H9 (cell line): ENCODE measurements at regions not wholly inside any gene's neighbourhood (a gene's known extent, or its start where the extent isn't known, plus 50 kb on each side); places are given as distances from the start of the nearest gene placed in this dataset.
"Not testable (repeated sequence)": the region's sequence is repeated elsewhere in the genome, so short reads cannot be mapped to it uniquely, and the experiment has no call there.

Experiments
- DNase-seq: peaks from one replicate; pipeline ENCODE4 v3.0.0-alpha.2; 2017
- H2AFZ ChIP-seq: one replicate; pipeline ENCODE4 v1.6.1; 2013; ENCODE audit warnings: mild to moderate bottlenecking, low read length, control low read depth, moderate library complexity
- H2AK5ac ChIP-seq: 2 replicates; pipeline ENCODE4 v1.6.1; 2013; ENCODE audit warnings: low read length, control low read depth, mixed read lengths; ENCODE audit not compliant: insufficient read length
- H2BK120ac ChIP-seq: one replicate; pipeline ENCODE4 v1.6.1; 2013; ENCODE audit warnings: low read depth, mild to moderate bottlenecking, low read length, control low read depth, inconsistent platforms; ENCODE audit not compliant: poor library complexity, severe bottlenecking
- H2BK12ac ChIP-seq: 2 replicates; pipeline ENCODE4 v1.6.1; 2013; ENCODE audit warnings: low read length, control low read depth, mixed read lengths, low read depth; ENCODE audit not compliant: insufficient read length
- H2BK15ac ChIP-seq: 2 replicates; pipeline ENCODE4 v1.6.1; 2013; ENCODE audit warnings: low read depth, low read length, control low read depth
- H2BK20ac ChIP-seq: one replicate; pipeline ENCODE4 v1.6.1; 2013; ENCODE audit warnings: low read depth, mild to moderate bottlenecking, low read length, control low read depth, inconsistent platforms; ENCODE audit not compliant: poor library complexity, severe bottlenecking
- H2BK5ac ChIP-seq: 2 replicates; pipeline ENCODE4 v1.6.1; 2013; ENCODE audit warnings: low read length, control low read depth, mixed read lengths; ENCODE audit not compliant: insufficient read length
- H3K14ac ChIP-seq: 2 replicates; pipeline ENCODE4 v1.6.1; 2013; ENCODE audit warnings: low read length, control low read depth; ENCODE audit not compliant: insufficient read depth
- H3K18ac ChIP-seq: 2 replicates; pipeline ENCODE4 v1.6.1; 2013; ENCODE audit warnings: low read depth, mild to moderate bottlenecking, mixed read lengths, low read length, control low read depth; ENCODE audit not compliant: insufficient read length
- H3K23ac ChIP-seq: 2 replicates; pipeline ENCODE4 v1.6.1; 2013; ENCODE audit warnings: low read length, control low read depth, mixed read lengths, low read depth; ENCODE audit not compliant: insufficient read length
- H3K23me2 ChIP-seq: 2 replicates; pipeline ENCODE4 v1.6.1; 2013; ENCODE audit warnings: low read depth, mild to moderate bottlenecking, mixed read lengths, low read length, control low read depth; ENCODE audit not compliant: insufficient read length, poor library complexity, severe bottlenecking
- H3K27ac ChIP-seq: 2 replicates; pipeline ENCODE4 v1.5.1; 2013; ENCODE audit warnings: low read length, control low read depth, mixed read lengths, low read depth; ENCODE audit not compliant: insufficient read length
- H3K27me3 ChIP-seq: 2 replicates; pipeline ENCODE4 v1.6.1; 2013; ENCODE audit warnings: low read length, control low read depth, inconsistent platforms; ENCODE audit not compliant: insufficient read depth
- H3K4ac ChIP-seq: 2 replicates; pipeline ENCODE4 v1.6.1; 2013; ENCODE audit warnings: low read depth, mild to moderate bottlenecking, control low read depth, inconsistent platforms, low read length, moderate library complexity
- H3K4me1 ChIP-seq: 2 replicates; pipeline ENCODE4 v1.6.1; 2013; ENCODE audit warnings: low read length, control low read depth, inconsistent platforms; ENCODE audit not compliant: insufficient read depth
- H3K4me2 ChIP-seq: 2 replicates; pipeline ENCODE4 v1.6.1; 2013; ENCODE audit warnings: low read length, control low read depth, mixed read lengths; ENCODE audit not compliant: insufficient read length, insufficient read depth
- H3K56ac ChIP-seq: 2 replicates; pipeline ENCODE4 v1.6.1; 2013; ENCODE audit warnings: low read depth, mild to moderate bottlenecking, mixed read lengths, low read length, control low read depth; ENCODE audit not compliant: insufficient read length
- H3K79me1 ChIP-seq: 2 replicates; pipeline ENCODE4 v1.6.1; 2013; ENCODE audit warnings: low read depth, mild to moderate bottlenecking, moderate library complexity, low read length, control low read depth, inconsistent platforms; ENCODE audit not compliant: insufficient read depth, poor library complexity, severe bottlenecking
- H3K79me2 ChIP-seq: 2 replicates; pipeline ENCODE4 v1.6.1; 2013; ENCODE audit warnings: low read length, control low read depth, inconsistent platforms; ENCODE audit not compliant: insufficient read depth
- H3K9ac ChIP-seq: 2 replicates; pipeline ENCODE4 v1.6.1; 2013; ENCODE audit warnings: low read length, control low read depth, mixed read lengths; ENCODE audit not compliant: insufficient read length; ENCODE audit errors: extremely low read depth
- H3K9me3 ChIP-seq: one replicate; pipeline ENCODE4 v1.6.1; 2013; ENCODE audit warnings: low read depth, low read length, inconsistent platforms; ENCODE audit not compliant: control insufficient read depth
- H3T11ph ChIP-seq: one replicate; pipeline ENCODE4 v1.6.1; 2013; ENCODE audit warnings: mild to moderate bottlenecking, low read length, control low read depth, inconsistent platforms
- H4K20me1 ChIP-seq: one replicate; pipeline ENCODE4 v1.6.1; 2013; ENCODE audit not compliant: control insufficient read depth, insufficient read length, insufficient read depth
- H4K5ac ChIP-seq: 2 replicates; pipeline ENCODE4 v1.6.1; 2013; ENCODE audit warnings: low read depth, mild to moderate bottlenecking, mixed read lengths, low read length, control low read depth; ENCODE audit not compliant: insufficient read length
- H4K8ac ChIP-seq: replicated peaks from 2 replicates; pipeline ENCODE4 v1.6.1; 2013; ENCODE audit warnings: low read length, control low read depth, mixed read lengths, low read depth; ENCODE audit not compliant: insufficient read length
- H4K91ac ChIP-seq: 2 replicates; pipeline ENCODE4 v1.6.1; 2013; ENCODE audit warnings: low read depth, mild to moderate bottlenecking, moderate library complexity, mixed read lengths, low read length, control low read depth; ENCODE audit not compliant: insufficient read length
- H3K27ac Mint-ChIP-seq, 3 experiments: 2 replicates in 2 of 3; 3 replicates in 1 of 3; pipeline ENCODE4 v1.8.0; 2020 to 2021; ENCODE audit warnings: mixed read lengths in 3 of 3, mild to moderate bottlenecking in 1 of 3, moderate library complexity in 1 of 3
- H3K27me3 Mint-ChIP-seq: 2 replicates; pipeline ENCODE4 v1.8.0; 2021; ENCODE audit warnings: low read depth, mild to moderate bottlenecking, moderate library complexity, mixed read lengths
- H3K36me3 Mint-ChIP-seq, 3 experiments: 2 replicates in 2 of 3; 3 replicates in 1 of 3; pipeline ENCODE4 v1.8.0; 2020 to 2021; ENCODE audit warnings: low read depth in 3 of 3, mixed read lengths in 3 of 3; ENCODE audit not compliant: insufficient read depth in 1 of 3
- H3K4me1 Mint-ChIP-seq, 2 experiments: 2 replicates each; pipeline ENCODE4 v1.8.0; 2020; ENCODE audit warnings: mixed read lengths in 2 of 2
- H3K4me3 Mint-ChIP-seq, 2 experiments: 2 replicates in 1 of 2; 3 replicates in 1 of 2; pipeline ENCODE4 v1.8.0; 2020 to 2021; ENCODE audit warnings: mild to moderate bottlenecking in 2 of 2, mixed read lengths in 2 of 2, moderate library complexity in 1 of 2
- H3K9me3 Mint-ChIP-seq, 2 experiments: 2 replicates in 1 of 2; 3 replicates in 1 of 2; pipeline ENCODE4 v1.8.0; 2020; ENCODE audit warnings: mild to moderate bottlenecking in 2 of 2, mixed read lengths in 2 of 2, moderate library complexity in 1 of 2
- WGBS: extraction: QIAGEN DNeasy Blood & Tissue Kit; methylation state at CpG from one replicate; pipeline ENCODE4 v1.1.7; 2013; ENCODE audit warnings: missing lambda C conversion rate, low lambda C conversion rate, mixed read lengths; ENCODE audit not compliant: insufficient read length; ENCODE audit errors: extremely low coverage; 5-methylcytosine and 5-hydroxymethylcytosine counted together
- TF ChIP-seq, protein P1 (sequence below): fragments of 200-600 bp; sonication (generic); conservative IDR thresholded peaks from 3 replicates; pipeline ENCODE4 v1.8.0; 2021; ENCODE audit warnings: antibody characterized with exemption, mild to moderate bottlenecking

DNA sequence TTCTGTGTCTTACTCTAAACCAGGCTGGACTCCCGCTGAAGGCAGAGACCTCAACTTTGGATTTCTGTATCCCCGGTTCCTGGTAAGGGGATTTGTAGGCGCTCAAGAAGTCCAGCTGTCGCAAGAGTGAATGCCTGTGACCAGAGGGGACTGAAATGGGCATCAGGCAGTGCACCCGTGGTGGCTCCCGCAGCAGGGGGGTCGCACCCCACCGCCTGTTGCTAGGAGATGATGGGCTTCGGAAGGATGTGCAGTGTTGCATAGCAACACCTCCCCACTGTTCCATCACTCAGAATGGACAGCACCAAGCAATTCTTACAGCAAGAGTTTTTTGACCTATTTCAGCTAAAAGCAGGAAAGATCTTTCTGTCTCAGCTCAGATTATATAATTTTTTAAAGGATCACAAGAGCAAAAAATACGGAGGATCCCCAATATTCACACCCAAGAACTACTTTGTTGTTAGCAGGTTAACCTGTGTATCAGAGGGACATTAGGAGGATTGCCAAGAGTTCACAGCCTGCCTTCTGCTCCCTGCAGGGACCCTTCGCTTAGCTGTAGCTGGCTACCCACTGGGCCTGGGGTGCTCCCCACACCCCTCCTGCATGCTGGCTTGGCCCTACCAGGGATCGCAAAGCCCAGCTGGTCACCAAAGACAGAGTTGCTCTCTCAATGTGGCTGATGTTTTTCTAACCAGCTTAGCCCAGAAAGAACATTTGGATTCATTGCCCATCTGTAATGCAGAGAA, 63.8 kb downstream of the SOWAHC start:
- Histone ChIP-seq H2BK12ac (no peak overlapping the region), H3K18ac (no peak overlapping the region), H2AK5ac (no peak overlapping the region), H3K23ac (no peak overlapping the region), H3K56ac (no peak overlapping the region), H2AFZ (no peak overlapping the region), H3K9me3 (no peaks in the 10 kb centered on the region), H3K9ac (no peak overlapping the region), H3K4me2 (no peak overlapping the region), H2BK15ac (no peak overlapping the region), H3K27me3 (no peaks in the 10 kb centered on the region), H2BK120ac (no peak overlapping the region), H3K79me1 (no peaks in the 10 kb centered on the region), H2BK20ac (no peak overlapping the region), H3K27ac (no peak overlapping the region), H4K5ac (no peak overlapping the region), H4K91ac (no peak overlapping the region), H3T11ph (no peak overlapping the region), H4K20me1 (no peaks in the 10 kb centered on the region), H3K4me1 (no peaks in the 10 kb centered on the region), H2BK5ac (no peak overlapping the region), H3K14ac (no peak overlapping the region), H3K23me2 (no peaks in the 10 kb centered on the region), H3K79me2 (no peaks in the 10 kb centered on the region), H3K4ac (no peak overlapping the region), H4K8ac (no peak overlapping the region)
- no peak for DNase-seq
- H3K36me3 Mint-ChIP-seq: peaks cover 0 to 12% (median 0%) of the 10 kb centered on the region in 3 experiments; a peak in 2 of 7 replicates
- TF ChIP-seq, protein P1, sequence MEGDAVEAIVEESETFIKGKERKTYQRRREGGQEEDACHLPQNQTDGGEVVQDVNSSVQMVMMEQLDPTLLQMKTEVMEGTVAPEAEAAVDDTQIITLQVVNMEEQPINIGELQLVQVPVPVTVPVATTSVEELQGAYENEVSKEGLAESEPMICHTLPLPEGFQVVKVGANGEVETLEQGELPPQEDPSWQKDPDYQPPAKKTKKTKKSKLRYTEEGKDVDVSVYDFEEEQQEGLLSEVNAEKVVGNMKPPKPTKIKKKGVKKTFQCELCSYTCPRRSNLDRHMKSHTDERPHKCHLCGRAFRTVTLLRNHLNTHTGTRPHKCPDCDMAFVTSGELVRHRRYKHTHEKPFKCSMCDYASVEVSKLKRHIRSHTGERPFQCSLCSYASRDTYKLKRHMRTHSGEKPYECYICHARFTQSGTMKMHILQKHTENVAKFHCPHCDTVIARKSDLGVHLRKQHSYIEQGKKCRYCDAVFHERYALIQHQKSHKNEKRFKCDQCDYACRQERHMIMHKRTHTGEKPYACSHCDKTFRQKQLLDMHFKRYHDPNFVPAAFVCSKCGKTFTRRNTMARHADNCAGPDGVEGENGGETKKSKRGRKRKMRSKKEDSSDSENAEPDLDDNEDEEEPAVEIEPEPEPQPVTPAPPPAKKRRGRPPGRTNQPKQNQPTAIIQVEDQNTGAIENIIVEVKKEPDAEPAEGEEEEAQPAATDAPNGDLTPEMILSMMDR: no peak
- no CpG with 5 or more reads among the region's 12 CpGs for WGBS
- H3K27me3 Mint-ChIP-seq: no peaks in the 10 kb centered on the region
- peaks cover 8% of the 10 kb centered on the region in 2 experiments; a peak in 4 of 5 replicates for H3K9me3 Mint-ChIP-seq
- peak overlapping the region in 1 of 3 experiments; percentile 70; a peak in 2 of 7 replicates for H3K27ac Mint-ChIP-seq
- peaks cover 0 to 9% of the 10 kb centered on the region in 2 experiments for H3K4me1 Mint-ChIP-seq
- no peak overlapping the region for H3K4me3 Mint-ChIP-seq

DNA sequence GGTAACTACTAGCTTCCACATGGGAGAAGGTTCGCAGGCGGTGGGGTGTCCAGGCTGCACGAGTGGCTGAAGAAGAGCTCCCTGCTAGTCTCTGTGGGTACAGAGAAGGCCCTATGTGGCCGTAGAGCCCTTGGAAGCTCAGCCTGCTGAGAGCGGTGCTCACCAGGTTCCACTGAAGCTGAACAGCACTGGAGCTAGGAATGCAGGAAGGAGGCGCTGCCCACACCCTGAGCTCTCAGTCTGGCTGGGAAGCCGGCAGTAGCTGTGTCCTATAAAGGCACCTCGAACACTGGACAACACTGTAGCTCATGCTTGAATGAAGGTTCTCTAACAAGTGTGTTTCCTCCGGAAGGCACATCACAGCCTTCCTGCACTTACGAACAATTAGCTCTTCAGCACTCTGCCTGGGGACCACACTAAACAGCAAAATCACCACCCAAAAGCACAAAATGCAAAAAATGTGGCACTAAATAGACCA, 64.6 kb downstream of the SOWAHC start:
- not testable (repeated sequence) for H4K20me1 ChIP-seq, H3K27ac ChIP-seq, H3K27me3 Mint-ChIP-seq, H2AFZ ChIP-seq, H3T11ph ChIP-seq, H3K18ac ChIP-seq, H2BK20ac ChIP-seq, H3K36me3 Mint-ChIP-seq, H3K27me3 ChIP-seq, H2BK5ac ChIP-seq, H3K56ac ChIP-seq, H4K91ac ChIP-seq, DNase-seq, H2BK12ac ChIP-seq, H3K4me2 ChIP-seq, H2BK120ac ChIP-seq, H4K5ac ChIP-seq, H3K4me1 ChIP-seq, H3K27ac Mint-ChIP-seq, H3K4me1 Mint-ChIP-seq, H3K9me3 Mint-ChIP-seq, H3K9ac ChIP-seq, H3K4me3 Mint-ChIP-seq, H3K14ac ChIP-seq, H3K23me2 ChIP-seq, H3K23ac ChIP-seq, H3K9me3 ChIP-seq, H4K8ac ChIP-seq, H2BK15ac ChIP-seq, H3K79me1 ChIP-seq, H2AK5ac ChIP-seq, H3K79me2 ChIP-seq, H3K4ac ChIP-seq
- no CpG with 5 or more reads among the region's 10 CpGs for WGBS
